Panc1 (cell line): ENCODE measurements at regions not wholly inside any gene's neighbourhood (a gene's known extent, or its start where the extent isn't known, plus 50 kb on each side); places are given as distances from the start of the nearest gene placed in this dataset.

Experiments used
- CTCF ChIP-seq: fragments of 450-650 bp; IDR thresholded peaks from 2 replicates; pipeline ENCODE4 v1.5.1; 2017; ENCODE audit warnings: mild to moderate bottlenecking
- POLR2AphosphoS5 ChIP-seq: IDR thresholded peaks from 2 replicates; pipeline ENCODE4 v1.6.1; 2012; ENCODE audit warnings: mild to moderate bottlenecking, low read depth, low read length, moderate library complexity
- REST ChIP-seq, 2 experiments: IDR thresholded peaks; 2 replicates each; pipeline ENCODE4 v1.6.1; 2011 to 2012; ENCODE audit warnings: low read depth in 2 of 2, control low read depth in 1 of 2, low read length in 1 of 2, mild to moderate bottlenecking in 1 of 2, moderate library complexity in 1 of 2; ENCODE audit not compliant: insufficient read depth in 1 of 2
- SIN3A ChIP-seq: IDR thresholded peaks from 2 replicates; pipeline ENCODE4 v1.6.1; 2012; ENCODE audit warnings: low read depth, mild to moderate bottlenecking, low read length, moderate library complexity, borderline replicate concordance; ENCODE audit not compliant: insufficient read depth
- TCF7L2 ChIP-seq: IDR thresholded peaks from 2 replicates; pipeline ENCODE4 v1.6.1; 2011; ENCODE audit warnings: mild to moderate bottlenecking, low read depth, low read length, inconsistent platforms

- TF ChIP-seq CTCF (no peak), SIN3A (no peak), POLR2AphosphoS5 (no peak), REST (IDR thresholded peaks at IDR 0.05; ENCODE audit: insufficient read depth in 1 of 2, low read depth in 2 of 2, low read length in 1 of 2) (no peak), TCF7L2 (no peak)
Observed at GRCh38 chr4:52201715-52202114, 150.6 kb downstream of the SPATA18 start.
